B cell (primary cell): ENCODE measurements at regions not wholly inside any gene's neighbourhood (a gene's known extent, or its start where the extent isn't known, plus 50 kb on each side); places are given as distances from the start of the nearest gene placed in this dataset.

Experiments
- ATAC-seq: fragments of 200-7000 bp; cut with Tn5 transposase; one replicate; pipeline ENCODE4 v1.10.0; 2021; ENCODE audit warnings: low read depth, mild to moderate bottlenecking, moderate number of reproducible peaks, moderate library complexity
- CTCF ChIA-PET: fragments of 350-600 bp; sonication (Branson Sonifier 250); formaldehyde crosslinking; loops from one replicate; lab custom pipeline; 2021; ENCODE audit warnings: antibody characterized with exemption, inconsistent platforms; lab: Charles Lee
- POLR2A ChIA-PET: fragments of 350-600 bp; sonication (Branson Sonifier 250); formaldehyde crosslinking; loops from one replicate; lab custom pipeline; 2021; ENCODE audit warnings: antibody characterized with exemption; lab: Charles Lee
- DNase-seq: peaks from one replicate; pipeline ENCODE4 v3.0.0; 2013
- H2AFZ ChIP-seq: 2 replicates; pipeline ENCODE4 v1.6.1; 2012; ENCODE audit warnings: mild to moderate bottlenecking, low read depth, low read length; ENCODE audit not compliant: insufficient read depth, poor library complexity, severe bottlenecking
- H3K27ac ChIP-seq, 2 donors: 1 replicate in 1 of 2; 2 replicates in 1 of 2; pipeline ENCODE4 v1.5.1; 2012 to 2013; ENCODE audit warnings: low read length in 2 of 2, mild to moderate bottlenecking in 2 of 2, moderate library complexity in 1 of 2
- H3K27me3 ChIP-seq, 4 experiments: fragments of 200-600 bp in 1 of 4; sonication (generic) in 1 of 4; replicated peaks in 1 of 4; 1 replicate in 2 of 4; 2 replicates in 2 of 4; pipeline versions ENCODE4 v1.6.1 to v1.7.0; 2013 to 2016; ENCODE audit warnings: low read length in 3 of 4, mild to moderate bottlenecking in 2 of 4, mixed read lengths in 1 of 4, moderate library complexity in 1 of 4; ENCODE audit not compliant: insufficient read depth in 4 of 4, control insufficient read depth in 3 of 4; ENCODE audit errors: control extremely low read depth in 1 of 4
- H3K36me3 ChIP-seq, 2 experiments: replicated peaks in 1 of 2; 1 replicate in 1 of 2; 2 replicates in 1 of 2; pipeline versions ENCODE4 v1.6.1 to v1.7.1; 2013; ENCODE audit warnings: low read length in 1 of 2; ENCODE audit not compliant: insufficient read depth in 2 of 2, control insufficient read depth in 1 of 2; ENCODE audit errors: control extremely low read depth in 1 of 2, extremely low read depth in 1 of 2
- H3K4me1 ChIP-seq, 2 donors: fragments of 200-600 bp in 1 of 2; sonication (generic) in 1 of 2; 1 replicate in 1 of 2; 2 replicates in 1 of 2; pipeline versions ENCODE4 v1.5.1 to v1.6.1; 2013 to 2017; ENCODE audit warnings: low read length in 2 of 2; ENCODE audit not compliant: control insufficient read depth in 2 of 2, insufficient read depth in 2 of 2
- H3K4me2 ChIP-seq: replicated peaks from 2 replicates; pipeline ENCODE3; 2012; ENCODE audit warnings: mild to moderate bottlenecking, low read depth, low read length; ENCODE audit not compliant: poor library complexity, severe bottlenecking
- H3K4me3 ChIP-seq, 5 experiments: fragments of 200-600 bp in 1 of 5; sonication (generic) in 1 of 5; 1 replicate in 3 of 5; 2 replicates in 2 of 5; pipeline versions ENCODE4 v1.5.1 to v1.7.0; 2011 to 2016; ENCODE audit warnings: low read length in 4 of 5, mild to moderate bottlenecking in 4 of 5, low read depth in 2 of 5, control low read depth in 1 of 5, moderate library complexity in 1 of 5; ENCODE audit not compliant: insufficient read depth in 1 of 5; ENCODE audit errors: control extremely low read depth in 1 of 5, extremely low read depth in 1 of 5
- H3K79me2 ChIP-seq: fragments of 200-600 bp; sonication (generic); one replicate; pipeline ENCODE4 v1.6.0; 2016; ENCODE audit warnings: low read length; ENCODE audit not compliant: control insufficient read depth, insufficient read depth
- H3K9ac ChIP-seq: fragments of 200-600 bp; sonication (generic); 2 replicates; pipeline ENCODE4 v1.6.1; 2017; ENCODE audit warnings: mild to moderate bottlenecking, low read length, moderate library complexity
- H3K9me3 ChIP-seq, 3 donors: one replicate each; pipeline versions ENCODE4 v1.6.1 to v1.7.1; 2013; ENCODE audit warnings: low read length in 2 of 3; ENCODE audit not compliant: control insufficient read depth in 2 of 3, insufficient read depth in 1 of 3; ENCODE audit errors: control extremely low read depth in 1 of 3
- H4K20me1 ChIP-seq: 2 replicates; pipeline ENCODE4 v1.6.0; 2012; ENCODE audit warnings: mild to moderate bottlenecking, low read length; ENCODE audit not compliant: insufficient read depth, control insufficient read depth, poor library complexity, severe bottlenecking
- H3K27ac Mint-ChIP-seq: one replicate; pipeline ENCODE4 v1.8.0; 2021; ENCODE audit warnings: mixed read lengths
- H3K27me3 Mint-ChIP-seq: one replicate; pipeline ENCODE4 v1.8.0; 2021; ENCODE audit warnings: mixed read lengths
- H3K4me1 Mint-ChIP-seq: one replicate; pipeline ENCODE4 v1.8.0; 2021; ENCODE audit warnings: mixed read lengths
- H3K4me3 Mint-ChIP-seq: one replicate; pipeline ENCODE4 v1.8.0; 2021; ENCODE audit warnings: mixed read lengths
- H3K9me3 Mint-ChIP-seq: one replicate; pipeline ENCODE4 v1.8.0; 2022; ENCODE audit warnings: mixed read lengths; ENCODE audit not compliant: insufficient read depth
- CTCF ChIP-seq: fragments of 200-600 bp; IDR thresholded peaks from one replicate; pipeline ENCODE4 v1.8.0; 2022; ENCODE audit warnings: antibody characterized with exemption, mild to moderate bottlenecking
- EZH2 ChIP-seq: IDR thresholded peaks from 2 replicates; pipeline ENCODE4 v1.6.1; 2012; ENCODE audit warnings: borderline replicate concordance, low read depth, mild to moderate bottlenecking, moderate library complexity, low read length; ENCODE audit not compliant: insufficient read depth, poor library complexity, severe bottlenecking
- WGBS: methylation state at CpG from one replicate; pipeline ENCODE4 v1.1.5; 2013; ENCODE audit warnings: missing lambda C conversion rate; ENCODE audit not compliant: insufficient coverage; 5-methylcytosine and 5-hydroxymethylcytosine counted together
- intact Hi-C: fragments of 100-400 bp; cut with micrococcal nuclease; formaldehyde crosslinking; loops from one replicate; pipeline ENCODE4 v1.10.0; 2022

DNA sequence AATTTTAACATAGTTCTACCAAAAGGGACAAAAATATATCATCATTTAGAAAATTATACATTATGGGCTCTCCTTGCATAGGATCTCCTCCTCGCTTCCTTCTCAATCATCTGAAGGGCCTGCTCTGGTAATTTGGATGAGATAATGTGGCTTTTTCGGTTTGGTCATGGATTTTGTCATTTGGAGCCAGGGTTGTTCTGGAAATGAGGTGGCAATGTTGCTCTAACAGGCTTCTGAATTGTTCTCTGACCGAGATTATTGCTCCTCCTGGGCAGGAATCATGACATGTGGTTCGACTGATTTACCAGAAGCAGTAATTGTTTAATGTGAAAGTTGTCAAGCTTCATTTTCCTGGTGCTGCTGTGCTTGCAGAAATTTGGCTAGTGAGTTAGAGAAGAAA is 194.7 kb upstream of the ERBB4 start:
- TF ChIP-seq CTCF (no peak), EZH2 (no peak)
- Mint-ChIP-seq H3K27me3 (peaks cover 3% of the 10 kb centered on the region), H3K9me3 (no peaks in the 10 kb centered on the region), H3K27ac (no peak overlapping the region), H3K4me1 (no peaks in the 10 kb centered on the region), H3K4me3 (no peak overlapping the region)
- CTCF ChIA-PET = no interaction called here
- WGBS = 65% methylated on average over 3 of the region's 4 CpGs
- H3K27me3 ChIP-seq = no peaks in the 10 kb centered on the region
- H3K79me2 ChIP-seq = no peaks in the 10 kb centered on the region
- no peaks in the 10 kb centered on the region for H4K20me1 ChIP-seq
- H3K36me3 ChIP-seq = no peaks in the 10 kb centered on the region
- H2AFZ ChIP-seq = no peak overlapping the region
- POLR2A ChIA-PET = no interaction called here
- no peak overlapping the region for H3K4me3 ChIP-seq
- no peak overlapping the region for H3K27ac ChIP-seq
- H3K4me2 ChIP-seq = no peak overlapping the region
- H3K4me1 ChIP-seq = no peaks in the 10 kb centered on the region
- no peaks in the 10 kb centered on the region for H3K9me3 ChIP-seq
- DNase-seq (no peak), ATAC-seq (no peak)
- H3K9ac ChIP-seq = no peak overlapping the region
- intact Hi-C loops = no loop called here

DNA sequence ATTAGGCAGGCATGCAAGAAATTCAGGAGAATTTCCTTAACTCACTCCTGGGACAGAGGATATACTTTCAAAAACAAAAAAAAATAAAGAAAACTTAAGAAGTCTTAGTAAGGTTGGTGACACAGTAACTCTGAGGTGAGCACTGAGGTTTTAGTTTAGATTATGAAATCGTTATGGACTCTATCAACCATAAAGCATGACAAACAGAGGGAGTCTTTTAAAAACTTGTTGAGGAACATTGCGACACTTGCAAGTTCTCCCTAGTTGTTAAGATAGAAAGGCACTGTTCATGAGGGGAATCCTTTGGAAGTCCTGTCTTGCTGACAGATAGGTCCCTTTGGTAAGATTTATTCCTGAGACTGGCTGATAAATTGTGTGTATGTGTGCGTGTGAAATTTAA is 194.3 kb upstream of the ERBB4 start:
- TF ChIP-seq CTCF = no peak
- no peak for TF ChIP-seq EZH2
- Mint-ChIP-seq H3K27me3 (peaks cover 3% of the 10 kb centered on the region), H3K4me1 (no peaks in the 10 kb centered on the region), H3K9me3 (no peaks in the 10 kb centered on the region), H3K27ac (no peak overlapping the region), H3K4me3 (no peak overlapping the region)
- Histone ChIP-seq H4K20me1 (no peaks in the 10 kb centered on the region), H3K4me1 (no peaks in the 10 kb centered on the region), H3K36me3 (no peaks in the 10 kb centered on the region), H2AFZ (no peak overlapping the region), H3K27me3 (no peaks in the 10 kb centered on the region), H3K4me2 (no peak overlapping the region), H3K9me3 (no peaks in the 10 kb centered on the region), H3K9ac (no peak overlapping the region), H3K27ac (no peak overlapping the region), H3K4me3 (no peak overlapping the region), H3K79me2 (no peaks in the 10 kb centered on the region)
- WGBS = no CpG with 5 or more reads among the region's 3 CpGs
- ATAC-seq (no peak), DNase-seq (no peak)
- ChIA-PET POLR2A (no interaction called here), CTCF (no interaction called here)
- intact Hi-C loops = no loop called here
